HG03064 (cell line): ENCODE measurements at regions not wholly inside any gene's neighbourhood (a gene's known extent, or its start where the extent isn't known, plus 50 kb on each side); places are given as distances from the start of the nearest gene placed in this dataset.

Experiments
- ATAC-seq: cut with Tn5 transposase; IDR thresholded peaks from one replicate; pipeline ENCODE4 v1.9.1; 2021; ENCODE audit warnings: low read depth; ENCODE audit not compliant: unreplicated experiment

DNA sequence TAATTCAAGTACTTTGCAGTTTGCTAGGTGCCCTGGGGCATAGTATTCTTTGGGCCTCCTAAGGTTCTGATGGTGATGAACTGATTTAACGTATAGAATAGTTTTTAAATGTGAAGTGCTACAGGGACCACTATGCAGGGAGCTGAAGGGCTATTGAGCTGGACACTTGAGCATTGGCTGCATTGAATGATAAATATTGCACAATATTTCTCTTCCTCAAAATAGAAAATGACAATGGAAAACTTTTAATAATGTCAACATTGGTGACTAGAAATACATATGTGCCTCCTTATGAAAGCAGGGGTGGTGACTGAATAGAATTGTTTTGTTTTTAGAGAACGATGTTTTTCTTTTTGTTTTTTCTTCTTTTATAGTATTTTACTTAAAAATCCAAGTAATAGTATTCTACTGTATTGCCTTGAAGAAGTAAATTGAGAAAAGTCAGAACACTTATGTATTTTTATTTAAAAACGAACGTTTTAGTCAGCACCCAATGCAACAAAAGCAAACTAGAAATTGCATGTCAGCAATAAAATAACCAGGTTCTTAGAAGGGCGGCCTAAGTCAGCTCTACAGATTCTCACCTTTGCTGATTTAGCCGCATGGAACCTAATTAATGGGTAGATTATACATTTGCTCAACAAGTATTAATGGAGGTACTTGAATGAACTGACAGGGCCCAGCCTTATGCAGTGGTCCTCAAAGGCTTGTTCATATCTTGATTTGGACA, 244.0 kb upstream of the KLF6 start:
- no peak for ATAC-seq

GRCh38 chr10:4028027-4028471, 243.0 kb upstream of the KLF6 start:
- no peak for ATAC-seq

DNA sequence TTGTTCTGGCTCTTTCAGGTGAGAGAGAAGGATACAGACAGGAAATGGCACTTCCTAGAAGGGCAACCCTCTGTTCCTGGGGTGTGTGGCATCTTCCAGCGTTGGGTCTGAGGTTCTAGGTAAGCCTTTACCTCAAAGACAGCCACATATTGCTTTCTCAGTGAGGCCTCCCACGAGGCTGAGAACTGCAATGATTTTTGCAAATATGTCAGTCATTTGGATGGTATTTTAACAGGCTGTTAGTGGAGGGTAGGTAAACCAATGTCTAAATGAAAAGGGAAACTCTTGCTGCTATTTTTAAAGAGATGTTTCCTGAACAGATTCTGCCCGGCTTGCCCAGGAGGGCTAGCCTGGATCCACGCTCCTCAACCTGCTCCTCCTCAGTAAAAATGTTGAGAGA, 240.3 kb upstream of the KLF6 start:
- no peak for ATAC-seq

DNA sequence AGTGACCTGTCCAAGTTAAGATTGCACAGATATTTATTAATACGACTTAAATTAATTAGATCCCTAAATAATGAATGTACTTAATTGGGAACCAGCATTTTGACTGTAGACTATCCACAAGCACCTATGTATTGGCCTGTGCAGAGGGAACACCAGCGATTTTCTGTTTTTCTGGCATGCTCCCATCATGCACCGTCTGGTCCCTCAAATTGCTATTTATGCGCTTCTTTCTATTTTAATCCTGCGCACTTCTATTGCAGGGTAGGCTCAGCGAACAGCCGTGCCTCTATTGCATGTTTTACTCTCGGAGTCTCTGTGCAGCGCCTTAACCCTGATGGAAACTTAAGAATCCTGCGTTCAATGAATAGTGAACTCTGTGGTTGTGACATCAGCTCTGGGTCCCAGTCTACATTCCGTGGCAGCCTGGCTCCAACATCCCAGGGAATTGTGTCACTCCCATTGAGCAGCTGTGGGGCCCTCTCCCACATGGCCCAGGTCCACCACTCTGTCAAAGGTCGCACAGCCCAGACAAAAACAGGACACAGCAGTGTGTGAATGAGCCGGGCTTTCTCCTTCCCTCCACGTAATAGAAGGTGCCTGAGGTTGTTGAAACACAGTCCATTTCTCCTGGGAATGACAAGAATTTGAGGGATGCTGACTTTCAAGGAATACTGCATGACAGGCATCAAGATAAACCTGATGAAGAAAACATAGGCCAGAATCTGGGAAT, 239.7 kb upstream of the KLF6 start:
- no peak for ATAC-seq

GRCh38 chr10:4024027-4024426, 239.0 kb upstream of the KLF6 start:
- no peak for ATAC-seq

GRCh38 chr10:4022473-4022872, 237.5 kb upstream of the KLF6 start:
- ATAC-seq: no peak

DNA sequence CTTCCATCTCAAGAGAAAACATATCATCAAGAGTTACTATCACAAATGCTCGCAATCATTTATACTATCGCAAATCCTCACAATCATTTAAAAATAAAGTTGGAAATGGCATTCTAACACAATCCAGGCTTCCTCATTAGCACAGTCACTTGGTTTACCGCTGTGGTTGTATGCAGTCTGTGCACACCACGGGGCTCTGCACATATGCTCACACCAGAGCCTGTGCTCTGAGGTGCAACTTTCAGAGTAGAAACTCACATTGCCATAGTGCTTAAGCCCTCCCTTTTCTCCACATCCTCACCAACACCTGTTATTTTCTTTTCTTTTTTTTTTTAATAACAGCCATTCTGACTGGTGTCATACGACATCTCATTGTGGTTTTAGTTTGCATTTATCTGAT, 235.6 kb upstream of the KLF6 start:
- no peak for ATAC-seq

- ATAC-seq: no peak
These were observed 233.1 kb upstream of the KLF6 start for GRCh38 chr10:4018054-4018511.

- ATAC-seq: no peak
These were observed 232.3 kb upstream of the KLF6 start for GRCh38 chr10:4017336-4017735.

DNA sequence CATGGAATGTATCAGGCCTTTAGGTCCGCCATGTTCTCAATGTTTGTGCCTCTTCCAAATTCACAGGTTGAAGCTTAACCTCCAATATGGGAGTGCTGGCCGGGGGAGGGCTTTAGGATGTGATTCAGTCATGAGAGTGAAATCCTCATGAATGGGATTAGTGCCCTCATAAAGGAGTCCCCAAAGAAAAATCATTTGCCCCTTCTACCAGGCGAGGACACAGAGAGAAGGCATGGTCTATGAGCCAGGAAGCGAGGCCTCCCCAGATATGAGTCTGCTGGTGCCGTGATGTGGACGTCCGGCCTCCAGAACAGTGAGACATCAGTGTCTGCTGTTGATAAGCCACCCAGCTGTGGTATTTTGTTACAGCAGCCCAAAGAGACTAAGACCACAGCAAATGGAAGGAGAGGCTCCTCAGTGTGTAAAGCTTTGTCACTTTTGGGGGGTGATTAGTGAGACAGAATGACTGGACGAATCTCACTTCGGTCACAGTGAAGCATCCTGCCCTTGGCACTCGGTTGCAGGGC, 231.3 kb upstream of the KLF6 start:
- ATAC-seq: no peak

DNA sequence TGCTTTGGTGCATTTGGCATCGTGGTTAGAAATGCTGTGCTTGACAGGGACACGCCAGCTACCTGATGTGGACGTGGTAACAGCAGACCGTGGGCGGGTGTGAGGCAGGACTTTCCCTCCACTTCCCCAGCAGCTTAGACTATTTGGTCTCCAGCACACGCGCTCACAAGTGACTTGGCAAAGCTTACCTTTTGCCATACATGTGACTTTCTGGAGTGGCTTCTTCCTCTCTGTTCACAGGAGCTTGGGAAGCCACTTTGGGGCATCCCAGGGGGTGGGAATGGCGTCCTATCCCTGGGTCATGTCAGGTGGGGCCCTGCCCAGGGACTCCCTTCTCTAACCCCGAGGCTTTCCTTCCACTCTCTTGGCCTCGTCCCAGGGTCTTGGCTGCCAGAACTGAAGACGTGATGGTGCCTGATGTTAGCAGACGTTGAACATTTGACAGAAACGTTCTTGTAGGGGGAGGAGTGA, 228.7 kb upstream of the KLF6 start:
- no peak for ATAC-seq

DNA sequence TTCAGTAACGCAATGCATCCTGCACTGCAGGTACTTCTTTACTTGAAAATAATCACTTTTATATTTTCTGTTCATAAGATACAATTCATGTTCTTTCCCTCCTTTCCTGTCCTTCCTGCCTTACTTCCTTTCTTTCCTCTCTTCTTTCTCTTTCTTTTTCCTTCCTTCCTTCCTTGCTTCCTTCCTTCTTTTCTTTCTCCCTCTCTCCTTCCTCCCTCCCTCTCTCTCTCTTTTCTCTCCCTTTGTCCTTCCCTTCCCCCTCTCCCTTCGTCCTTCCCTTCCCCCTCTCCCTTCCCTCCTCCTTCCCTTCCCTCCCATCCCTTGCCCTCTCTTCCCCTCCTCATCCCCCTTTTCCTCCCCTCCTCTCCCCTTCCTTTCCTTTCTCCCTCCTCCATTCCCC, 227.8 kb upstream of the KLF6 start:
- no peak for ATAC-seq

- ATAC-seq: no peak
These were observed 226.3 kb upstream of the KLF6 start for GRCh38 chr10:4011136-4011812.

GRCh38 chr10:4008676-4009382, 223.8 kb upstream of the KLF6 start:
- ATAC-seq: no peak

DNA sequence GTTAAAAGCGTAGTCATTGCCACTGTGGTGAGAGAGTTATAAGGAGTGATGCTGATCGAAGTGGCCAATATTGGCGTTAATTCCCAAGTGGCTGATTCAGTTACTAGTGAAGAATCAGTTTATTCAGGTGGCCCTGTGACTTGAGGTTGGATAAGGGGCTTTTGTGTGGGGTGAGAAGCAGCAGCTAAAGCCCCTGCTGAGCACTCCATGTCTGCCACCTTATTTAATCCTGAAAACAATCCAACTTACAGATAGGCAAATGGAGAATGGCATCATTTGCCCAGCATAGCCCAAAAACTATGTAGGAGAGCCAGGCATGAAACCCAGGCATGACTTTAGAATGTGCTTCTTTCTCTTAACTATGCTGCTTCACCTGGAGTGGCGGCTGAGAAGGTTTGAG, 222.8 kb upstream of the KLF6 start:
- no peak for ATAC-seq

DNA sequence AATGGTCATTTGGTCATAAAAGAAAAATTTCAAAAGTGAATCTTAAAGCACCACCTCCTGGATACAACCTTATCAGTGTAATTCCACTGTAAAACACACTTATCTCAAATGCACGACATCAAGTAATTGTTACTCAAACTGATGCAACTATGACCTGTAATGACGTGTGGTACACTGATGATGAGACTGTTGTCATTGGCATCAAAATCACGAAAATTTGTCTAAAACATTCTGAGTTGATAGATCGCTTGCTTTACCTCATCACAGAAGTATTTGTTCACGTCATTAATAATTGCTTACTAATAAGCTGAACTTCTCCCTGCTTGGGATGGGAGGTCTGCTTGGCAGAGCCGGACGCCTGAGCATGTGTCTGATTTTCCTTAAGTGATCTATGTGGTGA, 221.8 kb upstream of the KLF6 start:
- no peak for ATAC-seq

DNA sequence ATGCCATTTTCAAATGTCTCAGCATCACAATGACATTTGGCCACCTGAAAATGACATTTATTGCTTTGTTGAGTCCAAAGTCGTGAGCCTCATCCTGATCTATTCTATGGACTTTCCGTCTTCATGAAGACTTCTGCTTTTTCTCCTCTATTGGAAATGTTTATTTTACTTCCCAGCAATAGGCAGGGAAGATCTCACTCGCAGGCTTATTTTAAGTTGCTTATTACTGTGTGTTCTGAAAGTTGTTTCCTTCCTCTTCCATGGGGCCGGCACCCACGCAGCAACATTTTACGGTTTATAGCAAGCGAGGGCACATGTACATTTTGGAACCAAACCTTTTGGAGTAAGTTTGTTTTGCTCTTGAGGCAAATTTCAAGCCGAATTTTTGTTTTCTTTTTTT, 221.0 kb upstream of the KLF6 start:
- ATAC-seq: no peak

DNA sequence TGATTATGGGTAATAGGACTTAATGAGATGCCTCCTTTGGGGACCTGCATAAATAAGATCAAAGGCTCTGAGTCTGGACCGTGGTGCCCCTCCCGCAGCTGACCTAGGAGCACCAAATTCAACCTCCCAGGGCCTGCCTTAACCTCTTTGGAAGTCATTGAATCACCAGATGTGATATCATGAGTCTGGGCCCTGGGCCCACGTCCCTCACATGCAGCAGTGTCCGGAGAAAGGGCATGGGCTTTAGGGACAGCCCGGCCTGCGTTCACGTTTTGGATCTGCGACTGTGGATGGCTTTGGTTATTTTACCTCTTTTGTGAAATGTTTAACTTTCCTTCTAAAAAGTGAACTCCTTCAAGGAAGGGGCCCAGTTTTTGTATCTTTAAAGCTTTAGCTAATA, 220.0 kb upstream of the KLF6 start:
- no peak for ATAC-seq

GRCh38 chr10:4004144-4004543, 219.1 kb upstream of the KLF6 start:
- ATAC-seq: no peak

DNA sequence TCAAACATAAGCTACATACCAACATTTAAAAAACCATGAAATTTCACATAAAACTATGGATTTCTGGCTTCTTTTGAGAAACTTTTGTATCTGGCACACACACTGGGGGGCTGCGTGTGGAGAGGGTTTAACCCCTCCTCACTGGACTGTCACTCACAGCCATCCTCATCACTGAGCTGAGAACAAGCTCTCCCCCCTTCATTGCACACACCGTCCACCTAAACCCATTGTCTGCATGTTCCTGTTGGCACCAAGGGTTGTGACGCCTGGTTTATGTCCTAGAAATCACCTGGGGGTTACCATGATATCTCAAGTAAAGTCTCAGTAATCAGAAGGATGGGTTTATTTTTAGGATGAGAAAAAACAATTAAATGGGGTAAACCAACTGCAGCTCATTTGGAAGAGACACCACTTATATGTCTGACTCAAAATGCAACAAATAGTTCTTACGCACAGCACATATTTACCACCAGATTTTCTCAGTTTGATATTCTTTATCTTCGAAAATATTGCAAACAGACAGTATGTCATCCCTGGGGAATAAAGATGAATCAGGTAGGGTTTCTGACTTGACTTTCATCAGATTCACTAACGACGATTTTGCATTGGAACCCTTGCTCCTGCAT, 218.5 kb upstream of the KLF6 start:
- ATAC-seq: no peak
